Neural progenitor cell (in vitro differentiated cells): ENCODE measurements at regions not wholly inside any gene's neighbourhood (a gene's known extent, or its start where the extent isn't known, plus 50 kb on each side); places are given as distances from the start of the nearest gene placed in this dataset.

Source experiments
- DNase-seq: peaks from one replicate; pipeline ENCODE4 v3.0.0-alpha.2; 2016; ENCODE audit warnings: low spot score
- H2AFZ ChIP-seq: fragments of 200-600 bp; sonication (generic); replicated peaks from 2 replicates; pipeline ENCODE4 v1.6.1; 2016; ENCODE audit warnings: antibody characterized with exemption
- H3F3A ChIP-seq: fragments of 200-600 bp; sonication (generic); 2 replicates; pipeline ENCODE4 v1.6.1; 2016; ENCODE audit warnings: antibody characterized with exemption, low read depth
- H3K27ac ChIP-seq: fragments of 200-600 bp; sonication (generic); 2 replicates; pipeline ENCODE4 v1.5.1; 2016; ENCODE audit warnings: mild to moderate bottlenecking
- H3K27me3 ChIP-seq: fragments of 200-600 bp; sonication (generic); 2 replicates; pipeline ENCODE4 v1.6.1; 2016; ENCODE audit warnings: mild to moderate bottlenecking, moderate library complexity
- H3K36me3 ChIP-seq: fragments of 200-600 bp; sonication (generic); 2 replicates; pipeline ENCODE4 v1.5.1; 2016
- H3K4me1 ChIP-seq: fragments of 200-600 bp; sonication (generic); 2 replicates; pipeline ENCODE4 v1.6.1; 2016; ENCODE audit warnings: mixed run types
- H3K4me2 ChIP-seq: fragments of 200-600 bp; sonication (generic); 2 replicates; pipeline ENCODE4 v1.6.1; 2016
- H3K4me3 ChIP-seq: fragments of 200-600 bp; sonication (generic); 2 replicates; pipeline ENCODE4 v1.5.1; 2016
- H3K79me2 ChIP-seq: fragments of 200-600 bp; sonication (generic); 2 replicates; pipeline ENCODE4 v1.6.1; 2016; ENCODE audit warnings: low read depth
- H3K9ac ChIP-seq: fragments of 200-600 bp; sonication (generic); 2 replicates; pipeline ENCODE4 v1.6.1; 2016
- H3K9me3 ChIP-seq: fragments of 200-600 bp; sonication (generic); 2 replicates; pipeline ENCODE4 v1.5.1; 2016; ENCODE audit warnings: low read depth
- H4K20me1 ChIP-seq: fragments of 200-600 bp; sonication (generic); 2 replicates; pipeline ENCODE4 v1.6.1; 2016; ENCODE audit warnings: low read depth
- H3K27ac Mint-ChIP-seq: 3 replicates; pipeline ENCODE4 v1.8.0; 2021; ENCODE audit warnings: mixed read lengths
- H3K27me3 Mint-ChIP-seq: 2 replicates; pipeline ENCODE4 v1.8.0; 2022; ENCODE audit warnings: low read depth, mild to moderate bottlenecking, inconsistent platforms, moderate library complexity, mixed read lengths; ENCODE audit not compliant: insufficient read depth
- H3K36me3 Mint-ChIP-seq: 3 replicates; pipeline ENCODE4 v1.8.0; 2021; ENCODE audit warnings: mixed read lengths
- H3K4me1 Mint-ChIP-seq: 3 replicates; pipeline ENCODE4 v1.8.0; 2021; ENCODE audit warnings: mixed read lengths
- H3K4me3 Mint-ChIP-seq: 3 replicates; pipeline ENCODE4 v1.8.0; 2021; ENCODE audit warnings: mild to moderate bottlenecking, moderate library complexity, mixed read lengths
- H3K9me3 Mint-ChIP-seq: 3 replicates; pipeline ENCODE4 v1.8.0; 2020; ENCODE audit warnings: mixed read lengths
- CTCF ChIP-seq: fragments of 200-600 bp; sonication (generic); IDR thresholded peaks from 2 replicates; pipeline ENCODE4 v1.5.1; 2017; ENCODE audit warnings: antibody characterized with exemption, mild to moderate bottlenecking
- EZH2 ChIP-seq: fragments of 200-600 bp; sonication (generic); IDR thresholded peaks from 2 replicates; pipeline ENCODE4 v1.6.1; 2017; ENCODE audit warnings: antibody characterized with exemption, mild to moderate bottlenecking, moderate library complexity
- EZH2phosphoT487 ChIP-seq: fragments of 200-600 bp; sonication (generic); IDR thresholded peaks from 2 replicates; pipeline ENCODE4 v1.6.1; 2017; ENCODE audit warnings: antibody characterized with exemption

- H3K27ac ChIP-seq, result no peak overlapping the region
- no peak for DNase-seq
- H3K9me3 ChIP-seq, result no peaks in the 10 kb centered on the region
- Mint-ChIP-seq H3K9me3 (peaks cover 3% of the 10 kb centered on the region), H3K27ac (no peak overlapping the region), H3K4me1 (no peaks in the 10 kb centered on the region), H3K36me3 (no peaks in the 10 kb centered on the region), H3K4me3 (no peak overlapping the region), H3K27me3 (peaks cover 7% of the 10 kb centered on the region)
- H2AFZ ChIP-seq, result no peak overlapping the region
- no peak overlapping the region for H3K9ac ChIP-seq
- H3K27me3 ChIP-seq, result peaks cover 4% of the 10 kb centered on the region
- TF ChIP-seq CTCF, result no peak
- TF ChIP-seq EZH2, result no peak
- TF ChIP-seq EZH2phosphoT487, result no peak
- no peak overlapping the region for H3K4me2 ChIP-seq
- no peak overlapping the region for H3K4me3 ChIP-seq
- H4K20me1 ChIP-seq, result no peaks in the 10 kb centered on the region
- no peaks in the 10 kb centered on the region for H3F3A ChIP-seq
- H3K79me2 ChIP-seq, result no peaks in the 10 kb centered on the region
- H3K4me1 ChIP-seq, result no peaks in the 10 kb centered on the region
- H3K36me3 ChIP-seq, result no peaks in the 10 kb centered on the region
Observed at GRCh38 chr1:168435439-168435838, 108.4 kb downstream of the XCL2 start.

GRCh38 chr1:168433238-168433637 is 110.6 kb downstream of the XCL2 start:
- no peaks in the 10 kb centered on the region for H3F3A ChIP-seq
- no peak overlapping the region for H3K4me2 ChIP-seq
- Mint-ChIP-seq H3K36me3 (no peaks in the 10 kb centered on the region), H3K4me3 (no peak overlapping the region), H3K9me3 (peaks cover 3% of the 10 kb centered on the region), H3K4me1 (peaks cover 4% of the 10 kb centered on the region), H3K27me3 (peaks cover 2% of the 10 kb centered on the region), H3K27ac (no peak overlapping the region)
- DNase-seq, result no peak
- no peak overlapping the region for H3K4me3 ChIP-seq
- H3K36me3 ChIP-seq, result no peaks in the 10 kb centered on the region
- no peaks in the 10 kb centered on the region for H4K20me1 ChIP-seq
- no peaks in the 10 kb centered on the region for H3K9me3 ChIP-seq
- H3K27me3 ChIP-seq, result no peaks in the 10 kb centered on the region
- no peak overlapping the region for H3K9ac ChIP-seq
- TF ChIP-seq CTCF (no peak), EZH2phosphoT487 (no peak), EZH2 (no peak)
- no peak overlapping the region for H3K27ac ChIP-seq
- H3K4me1 ChIP-seq, result no peaks in the 10 kb centered on the region
- no peak overlapping the region for H2AFZ ChIP-seq
- H3K79me2 ChIP-seq, result no peaks in the 10 kb centered on the region

DNA sequence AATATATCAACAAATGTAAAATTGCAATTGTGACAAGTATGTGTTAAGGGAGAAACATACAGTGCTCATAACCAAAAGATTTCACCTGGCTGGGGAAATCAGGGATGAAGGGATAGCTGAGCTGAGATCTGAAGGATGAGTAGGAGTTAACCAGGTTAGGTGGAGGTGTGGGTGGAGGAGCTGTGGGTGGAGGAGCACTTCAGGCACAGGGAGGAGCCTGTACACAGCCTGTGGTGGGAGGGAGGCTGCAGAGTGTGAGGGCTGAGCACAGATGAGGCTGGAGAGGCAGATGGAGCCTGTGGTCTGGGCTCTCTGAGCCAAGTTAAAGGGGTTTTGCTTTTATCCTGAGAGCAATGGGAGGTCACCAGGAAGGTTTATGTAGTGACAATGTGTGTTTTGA is 111.9 kb downstream of the XCL2 start:
- Histone ChIP-seq H3F3A (no peaks in the 10 kb centered on the region), H3K27me3 (no peaks in the 10 kb centered on the region), H3K4me1 (no peaks in the 10 kb centered on the region), H3K4me2 (no peak overlapping the region), H3K27ac (no peak overlapping the region), H3K79me2 (no peaks in the 10 kb centered on the region), H3K4me3 (no peak overlapping the region), H4K20me1 (no peaks in the 10 kb centered on the region), H3K36me3 (no peaks in the 10 kb centered on the region), H2AFZ (no peak overlapping the region), H3K9ac (no peak overlapping the region), H3K9me3 (no peaks in the 10 kb centered on the region)
- H3K9me3 Mint-ChIP-seq, result peaks cover 3% of the 10 kb centered on the region
- H3K27me3 Mint-ChIP-seq, result peaks cover 2% of the 10 kb centered on the region
- peaks cover 4% of the 10 kb centered on the region for H3K4me1 Mint-ChIP-seq
- TF ChIP-seq CTCF, result no peak
- no peak for TF ChIP-seq EZH2
- TF ChIP-seq EZH2phosphoT487, result no peak
- no peak for DNase-seq
- H3K27ac Mint-ChIP-seq, result no peak overlapping the region
- H3K36me3 Mint-ChIP-seq, result no peaks in the 10 kb centered on the region
- no peak overlapping the region for H3K4me3 Mint-ChIP-seq

DNA sequence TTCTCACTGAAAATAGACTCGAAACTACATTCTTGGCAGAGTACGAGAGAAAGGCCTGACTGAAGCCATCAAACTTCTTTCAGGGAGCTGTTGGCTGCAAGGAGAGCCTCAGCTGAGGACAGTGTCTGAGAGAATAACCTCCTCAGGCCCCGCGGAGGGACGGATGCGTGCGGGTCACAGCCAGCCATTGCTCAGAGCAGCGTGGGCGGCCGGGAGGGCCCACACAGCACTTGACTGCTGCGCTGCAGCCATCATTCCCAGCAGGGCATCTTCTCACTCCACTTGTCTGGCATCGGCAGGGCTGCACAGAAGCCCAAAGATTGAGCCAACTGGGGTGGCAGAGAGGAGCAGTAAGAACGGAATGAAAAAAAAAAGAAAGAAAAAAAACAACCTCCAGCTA is 113.5 kb downstream of the XCL2 start:
- no peak overlapping the region for H3K4me2 ChIP-seq
- no peaks in the 10 kb centered on the region for H3K36me3 ChIP-seq
- no peak overlapping the region for H3K9ac ChIP-seq
- H3K79me2 ChIP-seq, result no peaks in the 10 kb centered on the region
- H4K20me1 ChIP-seq, result no peaks in the 10 kb centered on the region
- no peaks in the 10 kb centered on the region for H3K9me3 Mint-ChIP-seq
- H3K27me3 Mint-ChIP-seq, result peaks cover 2% of the 10 kb centered on the region
- no peaks in the 10 kb centered on the region for H3K4me1 ChIP-seq
- H3K9me3 ChIP-seq, result no peaks in the 10 kb centered on the region
- H3K27ac Mint-ChIP-seq, result no peak overlapping the region
- H2AFZ ChIP-seq, result no peak overlapping the region
- H3K27me3 ChIP-seq, result no peaks in the 10 kb centered on the region
- no peak overlapping the region for H3K4me3 Mint-ChIP-seq
- no peak overlapping the region for H3K4me3 ChIP-seq
- no peak for TF ChIP-seq CTCF
- TF ChIP-seq EZH2, result no peak
- TF ChIP-seq EZH2phosphoT487, result no peak
- H3K27ac ChIP-seq, result no peak overlapping the region
- no peak for DNase-seq
- peaks cover 4% of the 10 kb centered on the region for H3K4me1 Mint-ChIP-seq
- no peaks in the 10 kb centered on the region for H3K36me3 Mint-ChIP-seq
- no peaks in the 10 kb centered on the region for H3F3A ChIP-seq
